Erythroblast (primary cell): ENCODE measurements at regions not wholly inside any gene's neighbourhood (a gene's known extent, or its start where the extent isn't known, plus 50 kb on each side); places are given as distances from the start of the nearest gene placed in this dataset.

Experiments
- DNase-seq, 2 experiments: peaks; one replicate each; lab custom pipeline; 2025; lab: John Stamatoyannopoulos, UW
- GATA1 ChIP-seq: IDR thresholded peaks from 2 replicates; pipeline ENCODE4 v1.6.1; 2011; ENCODE audit warnings: low read depth, mild to moderate bottlenecking, control low read depth, low read length, moderate library complexity
- POLR2A ChIP-seq: IDR thresholded peaks from 2 replicates; pipeline ENCODE4 v1.6.1; 2011; ENCODE audit warnings: mild to moderate bottlenecking, low read length

DNA sequence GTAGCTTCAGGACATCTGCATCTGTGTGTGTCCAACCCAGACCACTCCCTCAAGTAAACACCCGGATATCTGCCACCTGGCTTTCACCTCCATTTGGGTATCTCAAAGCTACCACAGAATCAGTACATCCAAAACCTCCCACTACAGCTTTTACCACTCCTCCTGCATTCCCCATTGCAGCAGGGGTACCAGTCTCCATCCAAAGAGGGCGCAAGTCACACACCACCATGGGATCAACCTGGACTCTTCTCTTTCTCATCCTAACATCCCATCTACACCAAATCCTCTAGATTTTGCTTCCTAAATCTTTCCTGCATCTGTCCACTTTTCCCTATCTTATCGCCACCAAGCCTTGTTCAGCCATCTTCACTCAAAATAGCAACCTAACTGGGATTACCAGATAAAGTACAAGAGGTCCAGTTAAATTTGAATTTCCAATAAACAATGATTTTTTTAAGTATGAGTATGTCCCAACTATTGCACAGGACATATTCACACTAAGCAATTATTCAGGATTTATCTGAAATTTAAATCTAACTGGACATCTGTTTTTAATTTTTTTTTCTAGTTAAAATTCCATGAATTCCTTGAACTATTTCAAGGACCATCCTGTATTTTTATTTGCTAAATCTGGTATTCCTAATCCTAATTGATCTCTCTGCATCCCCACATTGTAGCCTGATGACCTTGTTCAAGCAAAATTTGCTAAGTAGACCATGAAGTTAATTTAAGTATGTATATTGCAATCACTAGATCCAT is 164.3 kb upstream of the MLN start:
- DNase-seq, result no peak
- no peak for TF ChIP-seq GATA1
- no peak for TF ChIP-seq POLR2A

DNA sequence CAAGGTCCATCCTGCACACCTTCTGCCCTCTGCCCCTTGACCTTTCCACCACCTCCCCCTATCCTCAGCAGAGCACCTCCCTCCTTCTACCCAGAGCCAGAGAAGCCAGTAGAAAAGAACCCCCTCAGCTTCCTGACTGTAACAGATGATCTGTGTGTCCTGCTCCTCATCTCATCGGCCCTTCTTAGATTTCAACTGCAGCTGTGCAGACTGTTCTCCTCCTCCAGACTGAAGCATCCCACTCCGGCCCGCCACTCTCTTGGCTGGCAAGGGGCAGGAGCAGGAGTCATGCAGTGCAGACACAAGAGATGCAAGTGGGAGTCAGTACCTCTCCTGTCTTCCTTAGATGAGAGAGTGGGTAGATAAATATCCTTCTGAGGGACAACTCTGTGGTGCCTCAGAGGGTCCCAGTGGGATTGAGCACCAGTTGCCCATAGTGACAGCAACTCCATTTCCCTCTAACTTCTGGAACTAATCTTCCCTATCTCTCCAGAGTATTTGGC is 163.5 kb upstream of the MLN start:
- no peak for TF ChIP-seq POLR2A
- TF ChIP-seq GATA1, result no peak
- no peak for DNase-seq

DNA sequence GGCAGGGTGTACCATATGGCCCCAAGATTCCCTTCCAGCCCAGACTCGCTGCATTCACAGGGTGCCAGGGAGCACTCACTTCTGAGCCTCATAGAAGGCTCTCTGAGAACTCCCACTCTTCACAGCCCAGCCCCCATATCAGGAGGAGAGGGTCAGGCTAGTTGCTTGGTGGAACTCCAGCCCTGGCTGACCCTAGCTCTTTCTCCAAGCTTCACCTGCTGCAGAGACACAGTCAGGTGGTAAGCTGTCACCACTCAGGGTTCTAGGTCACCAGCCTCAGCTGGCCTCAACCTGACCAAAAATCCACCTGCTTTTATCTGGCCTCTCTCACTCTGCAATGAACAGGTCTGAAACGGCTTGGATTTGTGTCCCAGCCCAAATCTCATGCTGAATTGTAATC is 162.7 kb upstream of the MLN start:
- no peak for DNase-seq
- no peak for TF ChIP-seq POLR2A

DNA sequence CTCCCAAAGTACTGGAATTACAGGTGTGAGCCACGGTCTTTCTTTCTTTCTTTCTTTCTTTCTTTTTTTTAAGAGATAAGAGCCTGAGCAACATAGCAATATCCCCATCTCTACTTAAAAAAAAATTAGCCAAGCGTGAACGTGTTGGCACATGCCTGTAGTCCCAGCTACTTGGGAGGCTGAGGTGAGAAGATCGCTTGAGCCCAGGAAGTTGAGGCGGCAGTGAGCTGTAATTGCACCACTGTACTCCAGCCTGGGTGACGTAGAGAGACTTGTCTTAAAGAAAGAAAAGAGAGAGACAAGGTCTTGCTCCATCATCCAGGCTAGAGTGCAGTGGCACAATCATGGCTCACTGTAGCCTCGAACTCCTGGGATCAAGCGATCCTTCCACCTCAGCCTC is 162.0 kb upstream of the MLN start:
- TF ChIP-seq POLR2A (no peak), GATA1 (no peak)
- no peak for DNase-seq

DNA sequence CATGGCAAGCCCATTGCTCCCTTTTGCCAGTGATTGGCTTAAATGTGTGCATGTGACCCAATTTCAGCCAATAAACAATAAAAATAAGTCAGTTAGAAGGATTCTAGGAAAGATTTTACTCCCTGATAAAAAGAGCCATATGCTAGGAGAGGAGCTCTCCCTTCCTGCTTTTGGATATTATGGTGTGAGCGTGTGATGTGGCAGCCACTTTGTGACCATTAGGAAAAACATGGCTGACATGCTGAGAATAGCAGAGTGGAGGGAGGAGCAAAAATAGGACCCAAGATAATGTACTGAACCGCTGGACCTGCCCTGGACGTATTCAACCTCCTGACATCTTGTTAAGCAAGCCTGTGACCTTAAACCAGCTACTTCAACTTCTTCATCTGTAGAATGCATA is 160.6 kb upstream of the MLN start:
- TF ChIP-seq GATA1, result no peak
- no peak for TF ChIP-seq POLR2A
- DNase-seq, result no peak

DNA sequence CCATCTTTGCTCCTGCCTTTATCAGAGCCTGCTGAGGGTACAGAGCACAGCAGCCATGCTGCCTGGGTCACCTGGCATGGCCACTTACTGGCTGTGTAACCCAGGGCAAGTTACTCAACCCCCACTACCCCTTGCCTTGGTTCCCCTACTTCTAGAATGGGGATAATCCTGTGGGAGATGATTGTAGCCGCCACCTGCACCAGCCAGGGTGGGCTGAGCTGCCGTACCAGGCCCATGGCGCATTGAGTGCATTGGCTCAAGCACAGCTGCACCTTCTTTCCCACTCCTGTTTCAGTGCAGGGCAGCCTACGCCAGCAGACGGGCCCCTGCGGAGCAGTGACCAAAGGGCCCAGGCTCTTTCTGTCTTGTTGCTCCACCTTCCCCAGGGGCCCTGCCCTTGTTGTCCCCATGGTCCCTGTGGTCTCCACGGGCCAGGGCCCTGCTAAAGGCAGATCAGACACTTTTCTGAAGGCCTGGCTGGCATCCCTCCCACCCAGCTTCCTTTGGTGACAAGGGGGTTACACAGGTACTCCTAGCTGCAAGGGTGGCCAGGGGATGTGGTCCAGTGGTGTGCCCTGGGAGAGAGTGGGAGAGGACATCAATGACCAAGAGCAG is 159.4 kb upstream of the MLN start:
- no peak for TF ChIP-seq POLR2A
- no peak for TF ChIP-seq GATA1
- DNase-seq, result no peak

DNA sequence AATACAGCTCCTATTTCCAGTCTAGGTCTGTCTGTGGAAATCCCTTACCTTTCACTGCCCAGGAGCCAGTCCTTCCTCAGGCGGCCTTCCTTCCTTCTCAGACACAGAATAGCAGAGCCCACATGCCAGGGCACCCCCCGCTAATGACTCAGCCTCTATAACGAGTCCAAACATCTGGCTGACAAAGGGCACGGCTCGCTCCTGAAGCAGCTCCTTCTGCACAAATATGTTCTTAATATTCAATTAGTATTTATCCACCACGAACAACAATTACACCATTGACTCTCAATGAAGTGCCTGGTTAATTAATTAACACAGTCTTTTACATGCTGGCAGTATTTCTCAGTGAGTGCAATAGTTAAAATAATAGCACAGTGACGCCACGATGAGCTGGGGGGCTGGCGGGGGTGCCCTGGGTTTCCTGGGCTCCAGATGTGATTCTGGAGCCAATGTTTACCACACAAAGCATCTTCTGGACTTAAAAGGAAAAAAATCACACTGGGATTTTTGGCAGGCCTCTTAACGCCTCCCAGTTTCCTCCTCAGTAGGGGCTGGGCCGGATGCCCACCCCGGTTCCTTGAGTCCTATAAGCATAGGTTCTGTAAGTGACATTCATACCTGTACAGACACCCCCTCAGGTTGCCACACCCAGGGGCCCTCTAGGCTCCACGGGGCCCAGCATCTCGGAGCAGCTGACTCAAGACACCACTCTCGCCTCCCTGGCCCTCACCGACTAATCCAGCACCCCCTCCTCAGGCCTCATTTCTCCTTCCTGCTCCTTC is 158.6 kb upstream of the MLN start:
- no peak for DNase-seq
- TF ChIP-seq GATA1, result no peak
- TF ChIP-seq POLR2A, result no peak

DNA sequence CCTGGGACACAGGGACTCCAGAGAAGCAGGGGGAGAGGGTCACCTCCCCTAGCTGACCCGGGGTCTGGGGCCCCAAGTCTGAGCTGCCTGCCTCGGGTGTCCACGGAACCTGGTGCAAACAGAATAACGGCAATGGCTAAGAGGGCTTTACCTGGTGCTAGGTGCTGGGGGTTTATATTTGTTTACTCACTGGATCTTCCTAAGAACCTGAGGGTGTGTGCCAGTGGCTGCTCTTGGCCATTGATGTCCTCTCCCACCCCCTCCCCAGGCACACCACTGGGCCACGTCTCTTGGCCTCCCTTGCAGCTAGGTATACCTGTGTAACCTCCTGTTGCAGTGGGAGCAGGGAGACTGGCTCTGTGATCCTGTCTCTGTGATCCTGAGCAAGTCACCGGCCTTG is 157.9 kb upstream of the MLN start:
- no peak for DNase-seq
- no peak for TF ChIP-seq GATA1
- TF ChIP-seq POLR2A, result no peak

DNA sequence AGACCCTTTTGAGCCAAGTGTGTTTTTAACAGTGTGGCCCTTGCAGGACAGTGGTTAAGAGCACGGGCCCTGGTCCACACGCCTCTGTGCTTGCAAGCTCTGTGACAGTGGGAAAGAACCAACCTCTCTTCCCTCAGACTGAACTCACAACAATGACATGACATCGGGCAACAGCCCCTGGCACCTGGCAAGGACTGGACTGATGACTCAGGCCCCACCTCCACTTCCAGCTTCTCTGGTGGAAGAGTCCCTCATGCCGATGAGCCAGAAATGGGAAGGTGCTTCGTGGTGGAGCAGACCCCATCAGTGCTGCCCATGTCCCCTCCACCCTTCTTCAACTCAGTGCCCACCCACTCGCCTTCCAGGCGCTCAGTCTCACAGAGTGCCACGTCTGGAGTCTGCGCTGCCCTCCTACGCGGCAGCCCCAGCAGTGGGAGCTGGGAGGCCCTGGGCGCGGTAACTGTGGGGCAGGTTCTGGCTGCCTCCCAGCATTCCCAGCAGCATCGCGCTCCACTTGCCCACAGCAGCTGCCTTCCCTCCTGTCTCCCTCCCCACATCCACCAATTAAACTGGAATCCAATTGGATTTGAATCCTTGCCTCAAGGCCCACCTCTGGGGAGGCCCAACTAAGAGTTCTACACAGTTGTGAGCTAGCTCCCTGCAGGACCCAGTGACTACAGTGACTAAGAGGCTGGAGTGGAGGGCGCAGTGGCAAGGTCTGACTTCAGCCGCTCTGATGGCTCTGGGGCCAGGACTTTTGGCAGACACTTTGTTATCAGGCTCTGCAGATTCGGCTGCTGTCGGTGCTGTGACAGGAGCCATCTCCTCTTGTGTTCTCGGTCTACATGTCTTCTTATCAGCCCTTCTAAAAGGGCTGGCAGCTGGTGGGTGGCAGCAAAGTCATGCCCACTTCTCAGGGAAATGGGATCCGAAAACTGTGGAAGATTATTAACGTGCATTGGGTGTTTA is 156.8 kb upstream of the MLN start:
- DNase-seq, result peak; percentile 66 to 83
- TF ChIP-seq POLR2A, result no peak
- no peak for TF ChIP-seq GATA1

DNA sequence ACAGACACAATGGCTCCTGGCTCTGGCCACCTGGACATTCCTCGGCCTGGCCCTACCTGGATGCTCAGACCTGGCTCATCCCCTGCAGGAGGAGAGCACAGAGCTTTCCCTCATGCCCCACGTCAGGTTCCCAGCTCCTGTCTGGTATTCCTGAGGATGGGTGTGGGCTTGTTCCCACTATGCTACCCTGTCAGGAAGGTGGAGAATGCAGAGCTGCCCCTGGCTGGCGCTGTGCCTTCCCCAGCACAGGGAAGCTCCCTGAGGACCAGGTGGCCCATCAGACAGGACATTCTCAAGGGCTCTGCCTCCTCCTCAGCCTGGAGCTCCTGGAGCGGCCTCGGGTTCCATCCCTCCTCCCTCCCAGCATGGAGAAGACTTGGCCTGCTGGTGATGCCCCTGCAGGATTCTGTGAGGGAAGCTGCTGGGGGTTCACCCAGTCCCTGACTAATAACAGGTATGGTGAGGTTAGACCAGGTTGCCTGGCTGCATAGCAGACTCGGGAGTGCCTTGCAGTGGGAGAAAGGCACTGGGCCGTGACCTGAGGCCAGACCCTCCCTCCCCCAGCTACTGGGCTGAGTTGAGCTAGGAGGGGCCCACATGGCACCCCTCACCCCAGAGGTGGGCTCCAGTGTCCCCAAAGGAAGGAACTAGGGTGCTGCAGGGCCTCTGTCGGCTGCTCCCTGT is 156.0 kb upstream of the MLN start:
- DNase-seq, result no peak
- no peak for TF ChIP-seq POLR2A
- TF ChIP-seq GATA1, result no peak

DNA sequence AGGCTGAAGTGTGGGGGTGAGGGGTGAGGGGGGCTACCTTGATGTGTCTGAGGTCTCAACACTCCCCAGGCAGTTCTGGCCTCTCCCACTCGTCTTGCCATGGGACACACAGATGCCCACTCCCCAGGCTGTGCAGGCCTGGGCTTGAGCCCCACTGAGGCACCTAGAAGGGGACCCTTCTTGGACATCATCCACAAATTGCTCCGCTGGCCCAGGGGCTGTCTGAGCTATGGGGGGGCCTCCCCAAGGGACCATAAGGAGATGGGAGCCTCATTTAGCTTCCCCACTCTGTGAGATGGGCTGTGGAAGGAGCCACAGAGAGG is 155.5 kb upstream of the MLN start:
- TF ChIP-seq GATA1, result no peak
- no peak for DNase-seq

DNA sequence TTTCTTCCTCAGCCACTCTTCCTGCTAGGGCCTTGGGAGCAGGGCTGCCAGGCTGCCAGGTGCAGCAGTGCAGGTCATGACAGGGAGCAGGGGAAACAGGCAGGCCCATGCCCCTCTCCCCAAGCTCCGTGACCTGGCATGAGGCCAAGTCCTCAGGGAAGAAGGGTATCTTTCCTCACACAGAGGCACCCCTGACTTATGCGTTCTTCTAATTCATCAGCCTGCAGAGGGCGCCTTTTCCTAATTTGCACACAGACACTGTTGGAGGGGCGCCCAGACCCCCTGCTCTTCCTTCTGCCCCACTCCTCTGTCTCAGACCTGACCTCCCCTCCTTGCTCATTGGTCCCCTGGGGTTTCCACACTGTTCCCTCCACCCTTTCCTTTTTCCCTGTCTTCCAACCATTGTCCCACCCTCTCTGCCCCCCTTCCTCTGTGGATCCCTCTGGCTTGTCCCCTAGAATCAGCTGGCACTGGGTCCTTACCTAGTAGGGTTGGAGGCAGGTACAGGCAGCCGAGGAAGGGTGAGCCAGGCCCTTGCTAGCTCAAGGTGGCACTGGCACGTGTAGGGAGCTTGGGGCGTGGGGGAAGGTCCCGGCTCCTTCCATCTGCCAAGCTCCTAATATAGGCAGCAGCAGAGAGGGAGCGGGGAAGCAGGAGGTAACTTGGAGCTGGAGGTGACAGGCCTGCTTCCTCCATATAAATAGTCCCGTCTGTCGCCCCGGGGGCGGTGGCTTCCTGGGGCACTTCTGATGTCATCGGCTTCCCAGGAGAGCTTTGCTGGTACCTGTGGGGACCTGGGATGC is 154.9 kb upstream of the MLN start:
- TF ChIP-seq GATA1 (no peak), POLR2A (no peak)
- DNase-seq, result peak; percentile 15 to 26
